Stimulated activated CD8-positive, alpha-beta memory T cell treated with anti-CD3 and anti-CD28 coated beads, Interleukin-15, amount 100 ng/mL, for 1 hour (primary cell): ENCODE measurements at regions not wholly inside any gene's neighbourhood (a gene's known extent, or its start where the extent isn't known, plus 50 kb on each side); places are given as distances from the start of the nearest gene placed in this dataset.

Source experiments
- DNase-seq: peaks from one replicate; pipeline ENCODE4 v3.0.0-alpha.2; 2020; ENCODE audit warnings: low read depth

DNA sequence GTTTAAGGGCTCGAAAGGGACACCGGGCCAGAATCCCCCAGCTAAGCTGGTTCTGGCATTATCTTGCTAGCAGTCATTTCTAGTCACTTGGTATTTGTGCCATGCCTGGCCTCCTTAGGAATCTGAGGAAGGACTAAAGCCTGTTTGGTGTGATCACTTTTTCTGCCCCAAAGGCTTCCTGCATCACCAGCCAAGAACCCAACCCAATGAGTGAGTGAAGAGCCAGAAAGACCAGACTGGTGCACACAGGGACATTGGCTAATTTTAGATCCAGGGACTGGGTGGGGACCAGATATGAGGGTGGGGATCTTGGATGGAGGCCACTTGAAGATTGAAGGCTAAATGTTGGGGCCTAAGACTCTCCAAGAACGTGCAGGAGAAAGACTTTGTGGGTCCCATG lies 411.9 kb upstream of the TNP1 start:
- no peak for DNase-seq

DNA sequence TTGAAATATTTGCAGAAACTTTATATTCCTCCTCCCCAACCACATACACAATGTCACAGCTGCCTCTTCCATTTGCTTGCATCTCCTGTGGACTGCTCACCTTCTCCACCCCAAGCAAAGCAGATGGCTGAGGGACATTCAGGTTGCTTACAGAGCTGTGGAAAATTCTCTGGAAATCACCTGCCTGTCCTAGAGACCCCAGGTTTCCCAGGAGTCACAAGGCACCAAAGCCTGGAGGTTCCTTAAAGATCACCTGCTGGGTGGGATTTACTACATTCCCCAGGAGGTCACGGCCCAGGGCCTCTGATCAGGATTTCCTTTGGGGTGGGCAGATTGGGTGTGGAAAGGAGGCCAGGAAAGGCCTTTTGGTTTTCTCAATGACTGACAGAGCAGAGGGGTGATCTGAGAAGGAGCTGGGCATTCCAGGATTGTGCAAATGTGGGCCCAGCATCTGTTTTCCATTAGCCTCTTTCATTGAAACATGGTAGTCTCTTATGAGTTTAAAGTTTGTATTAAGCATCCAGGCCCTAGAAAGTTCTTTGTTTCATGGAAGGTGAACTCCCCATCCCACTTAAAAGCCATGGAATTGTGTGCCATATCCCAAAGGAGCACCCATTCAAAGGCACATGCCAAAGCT lies 410.7 kb upstream of the TNP1 start:
- no peak for DNase-seq

- DNase-seq = no peak
Observed at GRCh38 chr2:217269701-217270484, 410.0 kb upstream of the TNP1 start.

- DNase-seq = no peak
Observed at GRCh38 chr2:217268978-217269377, 409.1 kb upstream of the TNP1 start.

- no peak for DNase-seq
Observed at GRCh38 chr2:217267758-217268157, 407.9 kb upstream of the TNP1 start.

DNA sequence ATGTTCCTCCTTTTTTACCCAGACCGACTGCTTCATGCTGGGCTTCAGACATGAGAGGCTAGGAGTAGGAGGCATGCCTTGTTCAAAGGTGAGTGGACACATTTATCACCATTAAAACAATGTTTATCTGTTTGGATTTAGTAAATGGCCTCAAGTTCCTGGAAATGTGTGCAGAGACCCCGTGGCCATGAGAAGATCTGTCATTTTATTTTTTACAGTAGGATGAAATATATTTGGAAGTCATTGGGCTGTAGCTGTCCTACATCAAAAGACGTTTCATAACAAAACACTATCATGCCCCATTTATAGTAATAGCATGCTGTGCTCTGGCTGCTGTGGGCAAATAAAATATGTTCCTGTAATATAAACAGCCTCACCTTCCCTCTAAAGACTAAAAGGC lies 403.9 kb upstream of the TNP1 start:
- DNase-seq = no peak

- no peak for DNase-seq
Observed at GRCh38 chr2:217262911-217263310, 403.0 kb upstream of the TNP1 start.

- DNase-seq = no peak
Observed at GRCh38 chr2:217261452-217261851, 401.6 kb upstream of the TNP1 start.

DNA sequence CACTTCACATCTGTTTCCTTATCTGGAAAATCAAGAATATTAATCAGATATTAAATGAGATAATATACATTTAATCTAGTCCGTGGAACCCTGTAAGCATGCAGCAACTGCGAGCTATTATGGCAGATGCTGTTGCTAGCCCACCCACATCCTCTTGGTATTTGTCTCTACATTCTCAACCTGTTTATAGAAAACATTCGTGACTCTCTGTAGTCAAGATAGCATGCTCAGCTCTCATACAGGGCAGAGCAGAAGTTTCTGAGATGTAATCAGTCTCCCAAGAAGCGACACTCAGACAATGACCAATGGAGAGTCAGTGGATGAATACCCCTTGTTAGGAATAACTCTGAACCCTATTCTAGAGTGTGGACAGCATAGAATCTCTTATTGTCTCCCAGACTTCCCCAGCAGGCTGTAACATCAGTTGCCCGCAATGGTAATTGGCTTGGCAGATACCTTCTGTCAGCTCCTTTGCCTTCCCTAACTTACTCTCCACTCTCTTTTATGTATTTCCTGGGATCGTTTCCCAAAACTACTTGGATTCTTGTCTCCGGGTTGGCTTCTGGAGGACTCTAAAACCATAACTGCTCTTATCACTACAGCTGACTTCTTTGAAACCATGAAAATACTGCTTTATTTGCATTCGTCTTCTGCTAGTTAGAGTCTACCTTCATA lies 400.7 kb upstream of the TNP1 start:
- DNase-seq = no peak

DNA sequence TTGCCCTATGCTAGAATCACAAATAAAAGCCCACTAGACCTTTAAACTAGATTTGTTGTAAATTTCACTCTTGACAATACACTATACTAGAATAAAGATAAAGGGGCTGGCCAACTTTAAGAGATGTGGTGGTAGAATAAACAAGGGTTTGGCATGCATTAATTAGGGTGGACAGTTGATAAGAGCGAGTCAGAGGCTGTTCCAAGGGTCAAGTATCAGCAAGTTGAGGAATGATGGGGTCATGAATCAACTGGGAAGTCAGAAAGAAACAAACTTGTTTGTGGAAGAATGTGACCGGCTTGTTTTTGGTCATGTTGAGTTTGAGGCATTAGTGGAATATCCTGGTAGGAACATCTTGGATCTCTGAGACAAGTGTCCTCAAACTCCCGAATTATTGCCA lies 398.3 kb upstream of the TNP1 start:
- no peak for DNase-seq

DNA sequence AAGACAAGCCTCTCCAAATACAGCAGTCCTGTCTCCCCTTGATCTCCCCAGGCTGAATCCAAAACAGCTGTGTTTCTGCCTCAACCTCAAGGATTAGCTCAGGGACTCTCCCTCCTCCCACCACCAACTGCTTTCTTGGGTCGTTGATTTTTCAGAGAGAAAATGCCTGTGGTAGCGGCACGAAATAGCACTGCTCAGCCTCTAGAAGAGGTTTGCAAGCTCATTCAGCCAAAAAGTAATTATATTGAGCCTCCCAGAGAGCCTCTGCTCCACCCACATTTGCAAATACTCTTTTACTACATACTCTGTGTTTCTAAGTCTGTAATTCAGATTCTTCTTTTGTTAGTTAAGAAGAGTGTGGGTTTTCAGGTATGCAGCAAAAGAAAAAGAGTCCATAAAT lies 396.4 kb upstream of the TNP1 start:
- DNase-seq = no peak

- DNase-seq = no peak
Observed at GRCh38 chr2:217254111-217254510, 394.2 kb upstream of the TNP1 start.

DNA sequence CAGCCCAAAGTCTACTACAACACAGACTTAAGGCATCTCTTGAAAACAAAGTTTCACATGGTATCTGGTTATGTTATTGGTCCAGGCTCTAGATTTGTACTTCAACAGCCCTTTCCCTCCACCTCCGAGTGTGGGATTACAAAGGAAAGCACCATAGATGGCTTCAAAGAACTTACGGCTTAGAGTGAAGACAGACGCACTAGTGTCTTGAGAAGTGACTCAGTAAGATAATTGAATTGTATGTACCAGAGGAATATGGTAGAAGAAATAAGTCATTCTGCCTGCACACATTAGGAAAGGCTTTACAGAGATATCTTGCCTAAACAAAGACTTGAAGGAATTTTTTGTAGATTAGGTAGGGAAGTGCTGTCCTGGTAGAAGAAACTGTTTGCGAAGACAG lies 392.3 kb upstream of the TNP1 start:
- no peak for DNase-seq

DNA sequence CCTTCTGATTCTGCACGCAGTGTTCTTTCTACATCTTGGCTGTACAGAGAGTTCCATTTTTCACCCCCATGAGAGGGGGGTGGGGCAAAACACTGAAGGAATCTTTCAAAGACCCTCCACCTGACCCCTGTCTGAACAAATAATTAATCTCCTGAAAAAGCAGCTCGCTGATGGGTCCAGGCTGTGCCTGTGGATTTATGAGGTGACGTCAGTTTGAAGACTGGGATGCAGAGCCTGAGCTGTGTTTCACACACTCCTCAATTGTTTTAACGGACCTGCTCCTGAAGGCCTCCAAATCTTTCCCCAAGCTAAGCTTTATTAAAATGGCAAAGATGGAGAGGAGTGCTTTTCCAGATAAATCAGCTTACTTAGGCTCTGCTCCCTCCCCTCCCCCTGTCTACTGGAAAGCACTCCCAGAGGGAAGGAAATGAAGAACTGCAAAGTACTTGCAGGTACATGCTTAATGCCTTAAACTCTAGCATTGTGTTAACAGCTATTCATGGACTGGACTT lies 390.2 kb upstream of the TNP1 start:
- no peak for DNase-seq

DNA sequence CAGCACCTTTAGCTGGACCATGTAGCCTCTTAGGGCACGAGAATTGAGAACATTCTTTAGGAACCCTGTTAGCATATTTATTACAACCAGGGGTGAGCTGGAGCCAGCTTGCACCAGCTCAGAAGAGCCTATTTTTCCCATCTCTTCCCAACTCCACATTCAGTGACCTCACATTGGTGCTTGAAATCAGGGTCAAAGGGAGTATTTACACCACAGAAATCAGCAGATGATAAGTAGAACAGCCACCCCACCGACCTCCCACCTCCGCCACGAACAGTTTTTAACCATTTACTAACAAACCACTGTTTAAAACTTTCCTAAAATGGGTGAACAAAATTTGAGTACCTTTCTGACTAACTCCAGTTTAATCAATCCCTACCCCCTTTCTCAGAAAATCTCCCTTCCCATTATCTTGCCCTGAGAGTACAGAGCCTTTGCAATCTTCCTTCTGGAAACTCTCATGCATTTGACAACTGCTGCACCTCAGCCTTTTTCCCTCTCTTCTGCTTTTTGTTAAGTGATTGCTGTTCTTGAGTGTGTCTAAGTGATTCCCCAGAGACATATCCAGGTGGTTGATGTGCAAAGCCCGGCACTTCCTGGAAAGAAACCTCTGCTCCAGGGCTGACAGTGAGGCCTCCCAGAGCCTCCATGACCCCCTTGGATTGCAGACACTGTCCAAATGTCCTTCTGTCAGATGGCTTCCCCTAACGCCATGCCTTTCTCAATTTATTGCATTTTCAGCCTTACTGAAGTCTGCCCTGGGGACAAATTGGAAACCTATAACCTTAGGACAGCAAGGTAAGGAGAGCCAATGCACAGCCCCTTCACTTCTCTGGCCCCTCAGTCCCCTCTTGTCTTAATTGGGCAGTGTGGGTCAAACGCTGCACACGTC lies 389.5 kb upstream of the TNP1 start:
- DNase-seq = no peak

GRCh38 chr2:217248312-217248935 lies 388.6 kb upstream of the TNP1 start:
- no peak for DNase-seq

DNA sequence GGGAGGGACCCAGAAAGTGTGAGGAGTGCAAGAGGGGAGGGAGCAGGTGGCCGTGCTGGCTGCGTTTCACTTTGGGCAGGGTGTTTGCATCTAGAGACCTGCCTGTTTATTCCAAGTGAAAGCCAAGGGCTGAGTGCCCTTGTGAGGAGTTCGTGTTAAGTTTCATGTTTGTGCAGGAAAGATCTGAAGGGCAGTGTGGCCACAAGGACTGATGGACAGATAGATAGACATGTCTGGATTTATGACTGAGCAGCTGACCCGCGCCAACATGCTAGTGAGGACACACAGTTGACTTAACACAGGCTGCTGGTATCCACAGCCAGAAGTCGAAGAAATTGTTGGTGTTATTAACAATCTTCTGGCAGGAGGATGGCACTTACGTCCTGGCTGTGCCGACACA lies 387.6 kb upstream of the TNP1 start:
- DNase-seq = no peak

- no peak for DNase-seq
Observed at GRCh38 chr2:217246108-217246507, 386.2 kb upstream of the TNP1 start.

DNA sequence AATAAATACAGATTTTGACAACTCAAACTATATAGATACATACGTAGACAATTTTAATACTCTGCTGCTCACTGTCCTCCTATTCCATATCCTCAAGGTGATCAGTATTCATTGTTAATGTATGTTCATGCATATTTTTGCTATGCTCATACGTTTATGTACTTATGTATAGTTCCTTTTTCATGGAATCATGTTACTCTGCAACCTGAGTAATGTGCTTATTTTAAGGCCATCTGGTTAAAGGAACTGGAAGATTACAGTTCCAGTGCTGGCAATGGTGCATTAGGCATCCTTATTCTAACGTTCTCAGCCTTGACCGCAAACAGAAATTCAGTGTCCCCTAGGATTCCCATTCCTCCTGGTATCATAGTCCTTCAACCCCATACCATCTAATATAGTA lies 385.0 kb upstream of the TNP1 start:
- no peak for DNase-seq

- DNase-seq = no peak
Observed at GRCh38 chr2:217242947-217243346, 383.1 kb upstream of the TNP1 start.

GRCh38 chr2:217231724-217232123 lies 371.9 kb upstream of the TNP1 start:
- no peak for DNase-seq

GRCh38 chr2:217231212-217231611 lies 371.3 kb upstream of the TNP1 start:
- DNase-seq = no peak
